Uterus (tissue), 3 donors: ENCODE measurements at regions not wholly inside any gene's neighbourhood (a gene's known extent, or its start where the extent isn't known, plus 50 kb on each side); places are given as distances from the start of the nearest gene placed in this dataset.

Experiments
- DNase-seq, 2 donors: peaks; one replicate each; pipeline ENCODE4 v3.0.0-alpha.2; 2019 to 2020
- H3K27ac ChIP-seq, 2 donors: fragments of 200-600 bp; sonication (generic); 1 replicate in 1 of 2; 2 replicates in 1 of 2; pipeline ENCODE4 v1.5.1; 2016 to 2018
- H3K27me3 ChIP-seq, 2 donors: fragments of 200-600 bp; sonication (generic); one replicate each; pipeline ENCODE4 v1.5.1; 2018 to 2019; ENCODE audit warnings: control low read depth in 1 of 2
- H3K36me3 ChIP-seq, 2 donors: fragments of 200-600 bp; sonication (generic); one replicate each; pipeline ENCODE4 v1.5.1; 2019; ENCODE audit warnings: control low read depth in 1 of 2
- H3K4me1 ChIP-seq, 2 donors: fragments of 200-600 bp; sonication (generic); one replicate each; pipeline ENCODE4 v1.5.1; 2018 to 2019; ENCODE audit warnings: control low read depth in 1 of 2
- H3K4me3 ChIP-seq, 2 donors: fragments of 200-600 bp; sonication (generic); 1 replicate in 1 of 2; 2 replicates in 1 of 2; pipeline ENCODE4 v1.5.1; 2018 to 2019; ENCODE audit warnings: mild to moderate bottlenecking in 1 of 2
- H3K9me3 ChIP-seq, 2 donors: fragments of 200-600 bp; sonication (generic); one replicate each; pipeline ENCODE4 v1.5.1; 2019; ENCODE audit warnings: control low read depth in 1 of 2
- CTCF ChIP-seq, 4 experiments: fragments of 200-600 bp in 2 of 4; fragments of 450-650 bp in 2 of 4; sonication (generic) in 2 of 4; IDR thresholded peaks; one replicate each; pipeline ENCODE4 v1.5.1; 2016 to 2019; ENCODE audit warnings: antibody characterized with exemption in 4 of 4, mild to moderate bottlenecking in 2 of 4, moderate library complexity in 1 of 4
- POLR2A ChIP-seq, 2 donors: fragments of 450-650 bp; IDR thresholded peaks; one replicate each; pipeline ENCODE4 v1.6.1; 2016; ENCODE audit warnings: antibody characterized with exemption in 2 of 2, mild to moderate bottlenecking in 1 of 2, moderate library complexity in 1 of 2
- intact Hi-C: fragments of 100-400 bp; cut with DNase I; formaldehyde crosslinking; loops from one replicate; pipeline ENCODE4 v1.15.1; 2023; ENCODE audit warnings: low total_unique reads
- donor health status: DM: yes; HTN: yes; CAD: no.

GRCh38 chr3:157662171-157662570 is 159.0 kb upstream of the VEPH1 start:
- no peaks in the 10 kb centered on the region for H3K4me1 ChIP-seq
- TF ChIP-seq POLR2A (IDR thresholded peaks at IDR 0.05) (no peak), CTCF (IDR thresholded peaks at IDR 0.05) (no peak)
- H3K27me3 ChIP-seq: no peaks in the 10 kb centered on the region
- DNase-seq: no peak
- no peaks in the 10 kb centered on the region for H3K36me3 ChIP-seq
- no peak overlapping the region for H3K4me3 ChIP-seq
- H3K27ac ChIP-seq: no peak overlapping the region
- H3K9me3 ChIP-seq: no peaks in the 10 kb centered on the region
- intact Hi-C loops: no loop called here

GRCh38 chr3:157660847-157661246 is 157.6 kb upstream of the VEPH1 start:
- Histone ChIP-seq H3K4me1 (no peaks in the 10 kb centered on the region), H3K27me3 (no peaks in the 10 kb centered on the region), H3K4me3 (no peak overlapping the region), H3K9me3 (no peaks in the 10 kb centered on the region), H3K27ac (no peak overlapping the region), H3K36me3 (no peaks in the 10 kb centered on the region)
- intact Hi-C loops: no loop called here
- no peak for DNase-seq
- TF ChIP-seq CTCF (IDR thresholded peaks at IDR 0.05) (no peak), POLR2A (IDR thresholded peaks at IDR 0.05) (no peak)

GRCh38 chr3:157652366-157652765 is 149.2 kb upstream of the VEPH1 start:
- Histone ChIP-seq H3K27me3 (no peaks in the 10 kb centered on the region), H3K4me1 (no peaks in the 10 kb centered on the region), H3K4me3 (no peak overlapping the region), H3K27ac (no peak overlapping the region), H3K9me3 (no peaks in the 10 kb centered on the region), H3K36me3 (no peaks in the 10 kb centered on the region)
- no peak for DNase-seq
- TF ChIP-seq CTCF (IDR thresholded peaks at IDR 0.05) (no peak), POLR2A (IDR thresholded peaks at IDR 0.05) (no peak)
- intact Hi-C loops: no loop called here

GRCh38 chr3:157650699-157651098 is 147.5 kb upstream of the VEPH1 start:
- H3K27me3 ChIP-seq: no peaks in the 10 kb centered on the region
- no peak overlapping the region for H3K27ac ChIP-seq
- H3K36me3 ChIP-seq: no peaks in the 10 kb centered on the region
- intact Hi-C loops: no loop called here
- no peaks in the 10 kb centered on the region for H3K9me3 ChIP-seq
- H3K4me1 ChIP-seq: no peaks in the 10 kb centered on the region
- no peak overlapping the region for H3K4me3 ChIP-seq
- DNase-seq: no peak
- no peak for TF ChIP-seq CTCF (IDR thresholded peaks at IDR 0.05)
- no peak for TF ChIP-seq POLR2A (IDR thresholded peaks at IDR 0.05)

- intact Hi-C loops: no loop called here
- no peak for DNase-seq
- H3K27me3 ChIP-seq: no peaks in the 10 kb centered on the region
- TF ChIP-seq POLR2A (IDR thresholded peaks at IDR 0.05): no peak
- TF ChIP-seq CTCF (IDR thresholded peaks at IDR 0.05): no peak
- no peaks in the 10 kb centered on the region for H3K36me3 ChIP-seq
- H3K4me1 ChIP-seq: no peaks in the 10 kb centered on the region
- H3K27ac ChIP-seq: no peak overlapping the region
- no peaks in the 10 kb centered on the region for H3K9me3 ChIP-seq
- no peak overlapping the region for H3K4me3 ChIP-seq
These were observed 147.0 kb upstream of the VEPH1 start for GRCh38 chr3:157650172-157650571.
